HG03460 (cell line): ENCODE measurements at regions not wholly inside any gene's neighbourhood (a gene's known extent, or its start where the extent isn't known, plus 50 kb on each side); places are given as distances from the start of the nearest gene placed in this dataset.
"Not testable (repeated sequence)": the region's sequence is repeated elsewhere in the genome, so short reads cannot be mapped to it uniquely, and the experiment has no call there.

Source experiments
- ATAC-seq: cut with Tn5 transposase; IDR thresholded peaks from one replicate; pipeline ENCODE4 v1.9.1; 2021; ENCODE audit not compliant: unreplicated experiment

DNA sequence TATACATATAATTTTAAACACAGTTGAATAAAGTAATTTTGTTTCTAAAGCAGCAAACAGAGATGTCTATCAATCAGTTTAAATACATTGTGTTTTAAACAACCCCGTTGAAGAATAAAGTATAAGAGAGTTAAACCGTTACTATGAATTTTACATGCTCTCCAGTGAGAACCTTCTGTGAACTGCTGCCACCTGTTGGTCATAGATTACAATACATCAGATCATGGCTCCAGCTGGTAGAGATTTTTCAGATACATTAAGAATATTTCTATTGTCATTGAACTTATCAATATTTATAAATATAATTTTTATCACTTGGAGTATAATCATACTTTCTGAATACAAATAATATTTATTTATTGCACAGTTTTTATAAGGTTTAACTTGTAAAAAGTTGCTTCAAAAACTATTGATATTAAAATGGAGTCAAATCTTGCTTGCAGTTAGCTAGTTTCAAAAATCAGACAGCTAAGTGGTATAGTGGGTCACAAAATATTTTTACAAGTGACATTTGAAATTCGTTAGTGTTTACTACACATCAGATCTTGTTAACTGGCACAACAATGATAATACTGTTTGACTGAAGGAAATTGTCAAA, 561.2 kb upstream of the PHF14 start:
- ATAC-seq: peak; percentile 70

DNA sequence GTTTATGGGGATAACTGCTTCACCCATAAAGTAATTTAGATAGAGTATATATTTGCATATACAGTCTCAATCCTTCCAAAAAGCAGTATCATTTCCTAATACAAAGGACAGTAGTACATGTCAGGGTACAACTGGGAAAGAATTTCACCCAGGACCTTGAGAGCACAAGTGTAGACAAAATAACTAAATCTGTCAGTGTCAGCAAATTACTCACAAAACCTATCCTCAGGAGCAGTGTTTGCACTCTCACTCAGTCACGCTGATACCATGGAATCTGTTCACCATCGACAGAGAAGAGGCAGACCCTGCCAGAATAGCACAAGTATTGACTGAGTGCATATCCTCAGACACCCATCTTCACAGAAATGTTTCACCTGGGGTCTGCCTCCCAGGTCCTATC, 554.7 kb upstream of the PHF14 start:
- no peak for ATAC-seq

DNA sequence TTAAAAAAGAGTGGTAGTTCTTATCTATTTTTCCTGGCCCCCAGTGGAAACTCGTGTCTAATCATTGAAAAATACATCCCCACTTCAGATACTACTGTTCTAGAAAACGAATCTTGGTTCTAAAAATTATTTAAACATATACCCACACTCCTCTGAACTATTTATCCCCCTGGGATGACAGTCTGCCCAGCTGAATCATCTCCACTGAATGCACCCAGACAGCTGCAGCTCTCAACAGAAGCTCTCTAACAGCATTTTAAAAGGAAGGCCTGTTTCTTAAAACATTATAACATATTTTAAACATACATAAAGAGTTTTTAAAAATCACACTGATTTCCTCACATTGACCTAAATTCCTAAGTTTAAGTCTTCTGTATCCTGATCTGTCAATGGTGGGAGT, 544.6 kb upstream of the PHF14 start:
- no peak for ATAC-seq

DNA sequence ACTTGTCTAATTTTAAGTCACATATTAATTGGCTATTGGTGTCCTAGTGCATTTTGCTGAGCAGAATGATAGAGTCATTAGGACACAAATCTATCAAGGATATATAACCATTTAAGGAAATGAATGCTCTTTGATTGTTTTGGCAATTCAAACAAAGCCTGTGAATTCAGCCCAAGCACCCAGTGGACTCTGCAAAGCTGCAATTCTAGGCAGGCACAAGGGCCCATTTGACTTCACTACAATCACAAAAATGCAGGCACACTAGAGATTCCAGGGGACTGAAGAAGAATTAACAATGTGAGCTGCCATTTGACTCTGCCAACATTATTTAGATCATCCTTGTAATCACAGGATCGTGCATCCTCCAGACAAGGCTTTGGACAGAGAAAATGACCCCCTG, 544.2 kb upstream of the PHF14 start:
- no peak for ATAC-seq

DNA sequence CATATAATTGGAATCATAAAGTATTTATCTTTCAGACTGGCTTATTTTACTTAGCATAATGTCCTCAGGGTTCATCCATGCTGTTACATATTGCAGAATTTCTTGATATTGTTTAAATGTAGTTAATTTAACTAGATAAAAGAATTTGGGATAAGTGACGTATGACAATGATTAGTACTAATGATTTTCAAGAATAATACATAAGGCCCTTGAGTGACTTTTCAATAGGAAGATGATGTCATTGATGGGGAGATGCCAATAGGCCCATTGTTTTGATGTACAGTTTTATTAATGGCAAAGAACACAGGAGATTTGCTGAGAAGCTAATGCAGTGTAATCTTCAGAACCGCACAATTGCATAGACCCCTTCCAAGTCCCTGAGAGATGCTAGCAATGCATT, 537.4 kb upstream of the PHF14 start:
- ATAC-seq: no peak

DNA sequence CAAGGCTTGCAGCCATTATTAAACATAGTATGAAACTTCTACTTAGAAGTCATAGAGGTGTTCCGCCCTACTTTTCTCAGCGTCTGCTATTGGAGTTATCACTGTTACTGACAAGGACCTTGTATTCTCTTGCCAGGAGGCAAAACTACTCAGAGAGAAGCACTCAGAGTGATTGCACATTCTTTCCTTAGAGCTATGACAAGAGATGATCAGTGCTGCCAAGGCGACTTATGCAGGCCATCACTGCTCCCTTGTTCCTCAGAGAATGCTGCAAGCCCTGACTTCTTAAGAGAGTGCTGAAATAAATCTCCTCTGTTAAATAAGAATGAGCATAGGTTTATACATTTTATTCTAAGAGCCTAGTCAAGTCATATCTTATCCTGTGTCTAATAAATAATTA, 534.6 kb upstream of the PHF14 start:
- ATAC-seq: no peak

DNA sequence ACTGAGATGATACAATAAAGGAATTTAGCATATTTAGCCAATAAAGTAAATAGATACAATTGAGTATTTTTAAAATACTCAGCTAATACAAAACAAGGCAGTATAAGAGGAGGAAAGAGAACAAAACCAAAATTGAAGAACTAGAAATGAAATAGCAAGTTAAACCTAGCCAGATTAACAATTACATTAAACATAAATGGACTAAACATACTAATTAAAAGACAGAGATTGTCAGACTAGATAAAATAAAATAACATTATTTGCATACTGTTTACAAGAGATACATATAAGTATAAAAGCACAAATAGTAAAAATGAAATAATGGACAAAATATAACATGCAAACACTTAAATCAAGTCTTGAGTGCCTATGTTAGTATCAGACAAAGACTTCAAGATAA, 517.7 kb upstream of the PHF14 start:
- ATAC-seq: no peak

DNA sequence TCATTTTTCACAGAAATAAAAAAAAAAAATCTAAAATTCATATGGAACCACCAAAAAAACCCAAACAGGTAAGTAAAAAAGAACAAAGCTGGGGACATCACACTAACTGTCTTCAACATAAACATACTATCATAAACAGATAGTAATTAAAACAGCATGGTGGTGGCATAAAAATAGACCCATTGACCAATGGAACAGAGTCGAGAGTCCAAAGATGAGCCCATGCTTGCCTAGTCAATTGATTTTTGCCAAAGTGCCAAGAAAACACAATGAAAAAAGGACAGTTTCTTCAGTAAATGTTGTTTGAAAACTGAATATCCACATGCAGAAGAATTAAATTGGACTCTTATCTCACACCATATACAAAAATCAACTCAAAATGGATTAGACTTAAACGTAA, 513.2 kb upstream of the PHF14 start:
- ATAC-seq: no peak

DNA sequence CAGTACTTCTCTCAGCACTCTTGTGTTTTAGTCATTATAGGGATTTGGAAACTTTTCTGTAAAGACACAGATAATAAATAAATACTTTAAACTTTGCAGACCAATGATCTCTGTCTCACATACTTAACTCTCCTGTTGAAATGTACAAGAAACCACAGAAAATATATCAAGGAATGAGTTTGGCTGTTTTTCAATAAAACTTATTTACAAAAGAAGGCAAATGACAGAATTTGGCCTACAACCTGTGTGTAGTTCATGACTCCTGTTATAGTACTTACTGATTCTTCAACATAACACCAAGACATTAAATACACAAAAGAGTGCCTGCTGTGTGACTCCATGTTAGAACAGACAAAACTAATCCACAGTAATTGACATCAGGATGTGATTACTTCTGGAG, 510.0 kb upstream of the PHF14 start:
- ATAC-seq: no peak

DNA sequence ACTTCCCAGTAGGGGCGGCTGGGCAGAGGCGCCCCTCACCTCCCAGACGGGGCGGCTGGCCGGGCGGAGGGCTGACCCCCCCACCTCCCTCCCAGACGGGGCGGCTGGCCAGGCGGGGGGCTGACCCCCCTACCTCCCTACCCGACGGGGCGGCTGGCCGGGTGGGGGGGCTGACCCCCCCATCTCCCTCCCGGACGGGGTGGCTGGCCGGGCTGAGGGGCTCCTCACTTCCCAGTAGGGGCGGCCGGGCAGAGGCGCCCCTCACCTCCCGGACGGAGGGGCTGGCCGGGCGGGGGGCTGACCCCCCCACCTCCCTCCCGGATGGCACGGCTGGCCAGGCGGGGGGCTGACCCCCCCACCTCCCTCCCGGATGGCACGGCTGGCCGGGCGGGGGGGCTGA, 508.1 kb upstream of the PHF14 start:
- ATAC-seq: not testable (repeated sequence)

DNA sequence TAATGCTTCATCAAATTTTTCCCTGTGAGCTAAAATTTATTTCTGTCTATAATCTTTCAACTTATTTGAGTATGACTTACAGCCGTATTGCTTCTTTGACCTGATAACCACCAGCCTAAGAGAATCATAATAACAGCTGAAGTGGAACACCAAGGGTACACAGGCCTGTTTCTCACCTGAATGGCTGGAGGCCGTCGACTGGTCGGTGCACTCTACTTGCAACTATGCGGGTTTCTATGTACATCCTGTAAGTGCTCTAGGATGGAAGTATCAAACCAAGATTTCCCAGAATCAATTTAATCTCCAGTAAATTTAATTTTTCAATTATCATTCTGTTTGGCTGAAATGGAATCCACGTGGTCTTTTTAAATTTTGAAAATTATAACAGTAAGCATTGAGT, 504.8 kb upstream of the PHF14 start:
- ATAC-seq: no peak

DNA sequence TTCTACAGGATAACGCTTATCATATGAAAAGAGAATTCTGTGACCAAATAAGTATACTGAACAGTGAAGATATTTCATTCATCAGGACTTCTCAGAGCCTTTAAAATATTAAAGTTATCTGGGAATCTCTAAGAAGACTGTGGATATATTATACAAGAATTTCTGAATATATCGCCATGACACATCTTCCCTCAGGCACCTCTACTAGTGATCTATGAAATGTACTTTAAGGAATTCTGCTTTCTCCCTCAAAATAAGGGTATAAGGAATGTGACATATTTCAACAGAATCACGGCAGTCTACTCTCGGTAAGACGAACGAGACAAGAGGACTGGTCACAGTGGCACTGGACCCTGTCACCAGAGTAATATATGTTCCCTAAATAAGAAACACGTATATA, 504.2 kb upstream of the PHF14 start:
- ATAC-seq: no peak

DNA sequence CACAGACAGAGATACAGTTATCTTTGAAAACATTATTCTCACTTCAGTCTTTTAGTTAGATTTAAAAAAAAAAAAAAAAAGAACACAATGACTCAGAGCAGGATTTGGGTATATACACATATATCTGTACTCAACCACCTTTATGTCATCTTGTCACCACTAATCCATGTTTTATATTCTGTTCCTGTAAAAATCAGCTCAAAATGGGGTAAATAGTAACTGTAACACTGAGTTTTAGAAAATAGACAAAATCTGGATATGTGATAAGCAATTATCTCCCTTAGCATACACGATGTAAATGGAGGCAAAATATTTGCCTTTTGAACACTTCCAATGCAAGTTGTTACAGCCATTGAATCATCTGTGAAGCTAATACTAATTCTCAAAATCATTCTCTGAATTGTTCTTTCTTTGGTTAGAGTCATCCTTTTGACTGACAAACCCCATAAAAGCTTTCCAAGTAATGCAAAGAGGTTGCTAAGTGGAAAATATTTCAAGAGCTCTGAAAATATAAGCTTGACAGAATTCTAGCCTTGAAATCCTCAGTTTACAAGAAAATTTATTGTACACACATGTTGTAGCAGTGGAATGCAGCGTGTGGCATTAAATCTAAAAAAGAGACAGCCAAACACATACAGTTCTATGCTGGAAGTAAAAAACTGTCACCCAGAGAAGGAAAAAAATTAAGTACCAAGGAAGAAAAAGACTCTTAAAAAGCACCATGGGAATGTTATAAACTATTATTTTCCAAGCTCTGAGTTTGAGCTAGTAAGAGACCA, 502.2 kb upstream of the PHF14 start:
- ATAC-seq: no peak

DNA sequence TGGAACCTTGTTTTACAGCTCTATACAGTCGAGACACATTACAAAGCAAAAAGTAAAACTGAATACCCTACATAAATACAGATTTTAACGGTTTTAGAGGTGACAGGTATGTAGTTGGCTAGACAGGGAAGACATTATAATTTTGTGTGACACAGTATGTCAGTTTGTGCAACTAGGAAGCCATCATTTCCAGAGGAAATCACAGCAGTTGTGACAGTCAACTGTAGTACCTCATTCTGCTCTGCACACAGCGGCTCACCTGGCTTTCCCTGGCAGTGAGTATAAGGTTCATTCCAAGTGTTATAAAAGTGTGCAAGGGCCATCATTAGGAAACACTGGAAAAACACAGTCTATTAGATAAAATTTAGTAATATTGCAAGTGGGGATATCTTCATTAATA, 501.6 kb upstream of the PHF14 start:
- no peak for ATAC-seq

DNA sequence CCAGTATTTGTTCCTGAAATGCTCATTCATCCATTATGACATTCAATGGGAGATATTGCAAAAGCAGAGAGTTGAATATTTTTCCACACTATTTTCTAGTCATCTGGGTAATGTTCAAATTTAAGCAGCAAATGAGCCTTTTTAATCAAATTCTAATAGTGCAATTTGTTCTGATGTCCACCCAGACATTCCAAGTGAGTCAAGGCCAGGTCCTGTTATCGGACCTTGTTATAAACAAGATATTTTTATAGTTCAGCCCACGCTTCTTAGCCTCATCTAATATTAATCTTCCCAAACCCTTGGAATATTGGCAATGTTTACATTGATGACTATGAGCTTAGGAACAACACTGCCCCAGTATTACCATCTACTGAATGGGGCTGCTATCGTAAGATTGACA, 500.1 kb upstream of the PHF14 start:
- no peak for ATAC-seq

DNA sequence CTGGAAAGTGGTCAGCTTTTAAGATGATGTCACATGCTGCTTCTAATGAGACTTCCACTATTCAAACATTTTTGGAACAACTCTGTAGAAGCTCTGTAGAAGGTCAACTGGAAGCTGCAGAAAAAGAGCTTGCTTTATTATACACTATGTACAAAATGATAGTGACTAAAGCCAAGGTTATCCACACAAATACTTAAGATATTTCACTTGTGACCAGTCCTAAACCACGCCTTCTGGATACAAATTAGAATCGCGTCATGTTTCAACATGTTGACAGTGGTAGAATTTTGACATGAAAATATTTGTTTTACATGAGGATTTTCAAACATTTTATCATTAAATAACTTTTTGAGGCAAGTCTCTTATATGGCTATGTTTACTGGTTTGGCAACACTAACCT, 499.6 kb upstream of the PHF14 start:
- ATAC-seq: no peak

DNA sequence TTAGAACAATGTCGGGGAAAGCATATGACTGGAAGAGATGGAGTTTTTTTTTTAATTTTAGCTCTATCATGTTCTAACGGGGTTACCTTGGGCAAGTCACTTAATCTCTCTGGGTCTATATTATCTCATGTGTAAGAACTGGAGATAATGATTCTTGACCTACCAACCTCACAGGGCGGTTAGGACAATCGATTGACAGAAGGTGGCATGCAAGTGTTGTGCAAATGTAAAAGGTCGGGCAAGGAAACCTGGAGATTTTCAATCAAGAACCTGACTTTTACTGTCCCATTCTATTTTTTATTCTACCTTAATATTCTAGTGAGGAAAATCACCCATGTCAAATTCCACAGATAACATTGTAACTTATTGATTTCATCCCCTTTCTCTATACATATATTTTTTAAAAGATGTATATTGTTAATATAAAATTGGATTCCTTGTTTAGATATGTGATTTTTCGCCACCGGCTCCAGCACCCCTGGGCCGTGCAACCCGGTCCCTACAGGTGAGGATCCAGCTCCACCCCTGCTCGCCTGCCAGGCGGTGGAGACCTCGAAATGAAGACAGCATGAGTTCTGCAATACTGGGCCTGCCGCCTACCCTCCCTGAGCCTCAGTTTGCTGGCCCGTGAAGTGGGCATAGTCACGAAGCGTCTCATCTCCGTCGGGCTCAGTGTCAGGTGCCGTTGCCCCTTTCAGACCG, 497.6 kb upstream of the PHF14 start:
- no peak for ATAC-seq

DNA sequence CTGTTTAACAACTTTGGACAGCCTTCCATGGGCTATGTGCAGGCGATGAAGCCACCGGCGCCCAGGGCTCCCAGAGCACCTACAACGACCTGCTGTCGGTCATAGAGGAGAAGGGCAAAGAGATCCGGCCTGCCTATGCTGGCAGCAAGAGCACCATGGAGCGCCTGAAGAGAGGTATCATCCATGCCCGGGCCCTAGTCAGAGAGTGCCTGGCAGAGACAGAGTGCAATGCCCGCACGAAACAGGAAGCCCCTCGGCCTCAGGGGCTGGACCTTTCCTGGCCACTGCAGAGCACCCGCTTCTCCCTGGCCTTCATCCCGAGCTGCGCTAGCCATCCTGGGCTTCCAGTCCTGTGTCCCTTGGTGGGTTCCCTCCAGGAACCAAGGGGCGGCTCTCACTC, 497.0 kb upstream of the PHF14 start:
- ATAC-seq: no peak

DNA sequence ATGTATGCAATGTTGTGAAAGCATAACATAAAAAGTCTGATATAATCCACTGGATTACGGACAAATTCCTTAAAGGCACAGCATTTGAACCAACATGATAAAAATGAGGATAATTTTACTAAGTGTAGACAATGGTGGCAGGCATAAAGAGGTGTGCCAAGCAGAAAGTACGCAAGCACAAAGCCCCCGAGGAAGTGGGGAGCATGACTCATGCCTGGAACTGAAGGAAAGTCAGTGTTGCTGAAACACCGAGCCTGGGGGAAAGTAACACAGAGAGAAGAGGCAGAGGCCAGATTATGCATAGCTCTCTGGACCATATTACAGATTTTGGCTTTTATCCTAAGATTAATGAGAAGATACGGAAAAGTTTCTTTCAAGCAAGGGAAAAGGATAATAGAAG, 490.0 kb upstream of the PHF14 start:
- ATAC-seq: no peak

DNA sequence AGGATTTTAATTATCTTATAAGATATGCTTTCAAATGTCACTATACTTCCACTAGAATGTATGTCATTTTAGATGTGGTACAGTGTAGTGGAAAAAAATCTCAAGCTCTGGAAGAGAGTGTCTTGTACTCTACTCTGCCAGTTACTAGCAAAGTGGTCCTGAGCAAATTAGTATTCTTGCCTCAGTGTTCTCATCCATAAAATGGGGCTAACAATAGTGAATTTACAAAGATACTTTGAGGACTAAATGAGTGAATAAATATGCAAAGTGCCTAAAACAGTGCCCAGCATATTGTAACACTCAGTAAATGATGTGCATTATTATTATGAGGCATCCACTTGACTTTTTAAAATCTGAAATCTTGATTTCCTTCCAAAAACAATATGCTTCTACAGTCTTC, 488.9 kb upstream of the PHF14 start:
- no peak for ATAC-seq

DNA sequence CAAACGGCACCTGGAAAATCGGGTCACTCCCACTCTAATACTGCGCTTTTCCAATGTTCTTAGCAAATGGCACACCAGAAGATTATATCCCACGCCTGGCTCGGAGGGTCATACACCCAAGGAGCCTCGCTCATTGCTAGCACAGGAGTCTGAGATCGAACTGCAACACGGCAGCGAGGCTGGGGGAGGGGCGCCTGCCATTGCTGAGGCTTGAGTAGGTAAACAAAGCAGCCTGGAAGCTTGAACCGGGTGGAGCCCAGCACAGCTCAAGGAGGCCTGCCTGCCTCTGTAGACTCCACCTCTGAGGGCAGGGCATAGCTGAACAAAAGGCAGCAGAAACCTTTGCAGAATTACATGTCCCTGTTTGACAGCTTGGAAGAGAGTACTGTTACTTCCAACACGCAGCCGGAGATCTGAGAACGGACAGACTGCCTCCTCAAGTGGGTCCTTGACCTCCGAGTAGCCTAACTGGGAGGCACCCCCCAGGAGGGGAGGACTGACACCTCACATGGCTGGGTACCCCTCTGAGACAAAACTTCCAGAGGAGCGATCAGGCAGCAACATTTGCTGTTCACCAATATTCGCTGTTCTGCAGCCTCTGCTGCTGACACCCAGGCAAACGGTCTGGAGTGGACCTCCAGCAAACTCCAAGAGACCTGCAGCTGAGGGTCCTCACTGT, 472.3 kb upstream of the PHF14 start:
- not testable (repeated sequence) for ATAC-seq

DNA sequence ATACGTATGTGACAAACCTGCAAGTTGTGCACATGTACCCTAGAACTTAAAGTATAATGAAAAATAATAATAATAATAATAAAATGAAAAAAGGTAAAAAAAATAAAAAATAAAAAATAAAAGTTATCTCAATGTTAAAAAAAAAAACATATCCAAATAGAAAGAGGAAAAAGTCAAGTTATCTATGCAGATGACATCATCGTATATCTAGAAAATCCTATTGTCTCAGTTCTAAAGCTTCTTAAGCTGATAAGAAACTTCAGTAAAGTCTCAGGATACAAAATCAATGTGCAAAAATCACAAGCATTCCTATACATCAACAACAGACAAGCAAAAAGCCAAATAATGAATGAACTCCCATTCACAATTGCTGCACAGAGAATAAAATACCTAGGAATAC, 466.6 kb upstream of the PHF14 start:
- no peak for ATAC-seq
